Retinal pigment epithelial cell (primary cell): ENCODE measurements at regions not wholly inside any gene's neighbourhood (a gene's known extent, or its start where the extent isn't known, plus 50 kb on each side); places are given as distances from the start of the nearest gene placed in this dataset.

Source experiments
- DNase-seq: peaks from one replicate; pipeline ENCODE4 v3.0.0-alpha.2; 2010; ENCODE audit warnings: low read depth
- H3K4me3 ChIP-seq: 2 replicates; pipeline ENCODE4 v1.5.1; 2011; ENCODE audit warnings: mild to moderate bottlenecking, low read length, control low read depth, moderate library complexity
- TF ChIP-seq, protein P1 (sequence below): conservative IDR thresholded peaks from 2 replicates; pipeline ENCODE4 v1.5.1; 2011; ENCODE audit warnings: low read depth, low read length, control low read depth, inconsistent platforms

DNA sequence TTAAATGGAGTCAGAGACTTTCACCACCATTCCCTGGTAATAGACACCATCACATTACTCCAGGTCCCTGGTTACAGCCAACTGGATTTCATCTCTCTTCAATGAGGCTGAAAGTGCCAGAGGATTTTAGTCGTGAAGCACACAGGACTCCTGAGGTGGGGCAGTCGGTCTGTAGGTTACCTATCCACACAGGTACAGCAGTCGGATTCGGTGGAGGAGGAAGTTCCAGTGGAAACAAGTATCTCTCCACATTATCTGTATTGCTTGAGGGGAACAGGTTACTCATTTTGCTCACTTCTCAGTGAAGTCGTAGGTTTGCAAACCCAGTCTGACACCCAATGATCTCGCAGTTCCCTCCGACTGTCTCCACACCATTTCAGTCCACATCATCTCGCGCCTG is 82.3 kb upstream of the TMEM45B start:
- no peak overlapping the region for H3K4me3 ChIP-seq
- no peak for DNase-seq
- TF ChIP-seq, protein P1, sequence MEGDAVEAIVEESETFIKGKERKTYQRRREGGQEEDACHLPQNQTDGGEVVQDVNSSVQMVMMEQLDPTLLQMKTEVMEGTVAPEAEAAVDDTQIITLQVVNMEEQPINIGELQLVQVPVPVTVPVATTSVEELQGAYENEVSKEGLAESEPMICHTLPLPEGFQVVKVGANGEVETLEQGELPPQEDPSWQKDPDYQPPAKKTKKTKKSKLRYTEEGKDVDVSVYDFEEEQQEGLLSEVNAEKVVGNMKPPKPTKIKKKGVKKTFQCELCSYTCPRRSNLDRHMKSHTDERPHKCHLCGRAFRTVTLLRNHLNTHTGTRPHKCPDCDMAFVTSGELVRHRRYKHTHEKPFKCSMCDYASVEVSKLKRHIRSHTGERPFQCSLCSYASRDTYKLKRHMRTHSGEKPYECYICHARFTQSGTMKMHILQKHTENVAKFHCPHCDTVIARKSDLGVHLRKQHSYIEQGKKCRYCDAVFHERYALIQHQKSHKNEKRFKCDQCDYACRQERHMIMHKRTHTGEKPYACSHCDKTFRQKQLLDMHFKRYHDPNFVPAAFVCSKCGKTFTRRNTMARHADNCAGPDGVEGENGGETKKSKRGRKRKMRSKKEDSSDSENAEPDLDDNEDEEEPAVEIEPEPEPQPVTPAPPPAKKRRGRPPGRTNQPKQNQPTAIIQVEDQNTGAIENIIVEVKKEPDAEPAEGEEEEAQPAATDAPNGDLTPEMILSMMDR, result no peak

DNA sequence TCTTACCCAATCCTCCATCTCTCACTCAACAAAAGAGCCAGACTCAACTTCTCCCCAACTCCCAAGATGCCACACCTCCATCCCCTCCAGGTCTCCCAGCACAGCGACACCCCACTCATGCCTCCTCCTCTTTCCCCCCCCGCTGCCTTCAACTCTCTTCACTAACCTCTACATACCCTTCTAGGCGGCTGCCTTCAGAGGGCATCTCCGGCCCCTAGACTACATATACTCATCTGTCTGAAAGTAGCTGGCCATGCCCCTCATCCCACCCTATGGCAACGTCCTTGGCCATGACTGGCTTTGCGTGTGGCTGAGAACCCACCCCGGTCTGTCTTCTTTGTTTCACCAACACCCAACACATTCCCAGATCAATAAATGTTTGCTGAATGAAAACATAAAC is 81.7 kb upstream of the TMEM45B start:
- no peak for DNase-seq

DNA sequence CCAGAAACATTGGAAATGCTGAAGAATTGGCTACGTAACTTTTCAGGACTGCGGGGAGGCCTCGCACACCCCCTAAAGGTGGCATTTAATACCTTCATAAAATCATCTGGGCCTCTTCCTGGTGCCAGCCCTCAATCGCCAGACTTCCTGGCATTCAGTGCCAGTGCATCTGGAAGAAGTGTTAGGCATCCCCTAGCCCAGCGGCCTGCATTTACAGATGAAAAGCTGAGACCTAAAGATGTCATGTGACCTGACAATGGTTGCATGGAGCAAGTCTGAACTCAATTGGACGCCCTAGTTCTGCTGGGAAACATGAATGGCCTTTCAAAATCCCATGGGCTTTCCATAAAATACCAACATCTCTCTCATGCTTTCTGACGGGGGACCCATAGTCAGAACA is 81.0 kb upstream of the TMEM45B start:
- no peak overlapping the region for H3K4me3 ChIP-seq
- TF ChIP-seq, protein P1, result no peak
- no peak for DNase-seq

More for the DNA sequence above, 81.7 kb upstream of the TMEM45B start:
- TF ChIP-seq, protein P1, result no peak
- H3K4me3 ChIP-seq, result no peak overlapping the region

DNA sequence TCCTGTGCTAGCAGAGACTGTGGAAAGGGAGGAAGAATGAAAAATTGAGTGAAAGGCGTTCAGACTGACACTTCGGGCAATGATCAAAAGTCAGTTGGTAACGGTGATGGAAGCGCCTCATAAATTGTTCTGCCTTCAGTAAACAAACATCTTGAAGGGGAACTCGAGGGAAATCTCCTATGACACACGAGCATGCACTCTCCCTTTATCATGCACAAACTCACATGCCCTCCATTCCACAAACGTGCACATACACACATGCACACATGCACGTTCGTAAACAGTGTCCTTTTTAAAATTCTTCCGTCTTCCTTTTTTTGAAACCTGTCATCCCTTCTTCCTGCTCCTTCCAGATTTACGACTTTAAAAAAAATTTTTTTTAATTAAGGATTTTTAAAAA is 77.8 kb upstream of the TMEM45B start:
- no peak for DNase-seq
- TF ChIP-seq, protein P1, result no peak
- H3K4me3 ChIP-seq, result no peak overlapping the region

DNA sequence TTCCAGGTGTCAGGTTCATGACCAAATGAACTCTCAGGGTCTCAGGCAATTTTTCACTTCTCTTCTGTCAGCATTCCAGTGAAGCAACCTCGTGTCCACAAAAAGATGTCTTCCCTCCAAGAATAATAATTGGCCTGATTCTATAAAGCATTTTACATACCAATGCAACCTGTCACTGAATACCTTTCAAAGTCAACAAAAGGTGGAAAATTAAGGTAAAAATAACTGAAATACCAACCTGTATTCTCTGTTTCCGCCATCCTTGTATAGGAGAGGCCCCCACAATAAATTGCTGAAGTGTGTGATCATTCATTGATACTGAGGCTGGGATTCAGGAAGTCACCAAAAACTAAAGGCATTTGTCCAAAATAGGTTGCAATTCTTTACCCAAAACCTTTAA is 77.4 kb upstream of the TMEM45B start:
- H3K4me3 ChIP-seq, result no peak overlapping the region
- TF ChIP-seq, protein P1, result no peak
- no peak for DNase-seq

DNA sequence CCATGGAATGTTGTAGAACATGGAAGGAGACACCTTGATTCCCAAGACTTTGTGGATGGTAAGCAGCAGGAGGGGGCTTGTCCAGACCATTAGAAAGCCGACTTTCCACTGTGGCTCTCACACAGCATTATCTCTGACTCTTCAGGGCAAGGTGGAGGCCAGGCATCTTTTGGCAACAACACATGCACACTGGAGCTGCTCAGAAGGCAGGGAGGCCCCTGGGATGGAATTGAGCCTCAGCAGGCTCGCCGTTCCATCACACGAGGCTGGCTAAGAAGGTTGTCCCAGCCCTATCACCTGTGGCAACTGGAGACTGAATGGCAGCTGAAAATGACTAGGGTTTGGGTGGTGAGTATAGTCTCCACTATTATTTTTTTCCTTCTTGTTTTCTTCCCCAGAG is 76.3 kb upstream of the TMEM45B start:
- DNase-seq, result no peak
- H3K4me3 ChIP-seq, result no peak overlapping the region
- TF ChIP-seq, protein P1, result no peak

DNA sequence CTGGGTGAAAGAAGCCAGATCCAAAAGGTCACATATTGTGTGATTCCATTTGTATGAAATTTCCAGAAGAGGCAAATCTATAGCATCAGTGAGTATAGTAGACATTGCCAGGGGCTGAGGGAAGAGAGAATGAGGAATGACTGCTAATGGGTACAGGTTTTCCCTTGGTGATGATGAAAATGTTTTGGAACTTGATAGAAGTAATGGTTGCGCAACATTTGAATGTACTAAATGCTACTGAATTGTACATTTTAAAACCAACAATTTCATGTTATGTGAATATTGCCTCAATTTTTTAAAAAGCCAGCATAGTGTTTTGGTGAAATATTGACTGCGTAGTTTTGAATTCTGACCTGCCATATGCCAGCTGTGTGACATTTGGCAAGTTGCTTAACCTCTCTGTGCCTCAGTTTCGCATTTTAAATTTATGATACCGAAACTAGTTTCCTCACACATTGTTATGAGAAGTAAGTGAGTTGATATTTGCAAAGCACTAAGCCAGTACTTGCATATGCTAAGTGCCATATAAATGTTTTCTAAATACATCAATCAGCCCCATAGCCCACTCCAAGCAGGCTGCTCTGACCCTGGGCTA is 75.4 kb upstream of the TMEM45B start:
- H3K4me3 ChIP-seq, result no peak overlapping the region
- no peak for DNase-seq
- TF ChIP-seq, protein P1, result no peak
